K562 (cell line): ENCODE measurements at regions not wholly inside any gene's neighbourhood (a gene's known extent, or its start where the extent isn't known, plus 50 kb on each side); places are given as distances from the start of the nearest gene placed in this dataset.

Experiments
- ATF6 ChIP-seq: sonication (generic); formaldehyde crosslinking; IDR thresholded peaks from 2 replicates; pipeline ENCODE4 v1.4.0; 2020; ENCODE audit warnings: mild to moderate bottlenecking, missing genetic modification reagents
- CBFA2T3 ChIP-seq: fragments of 450-650 bp; IDR thresholded peaks from 2 replicates; pipeline ENCODE4 v1.6.1; 2017
- CC2D1A ChIP-seq: fragments of 450-650 bp; IDR thresholded peaks from 2 replicates; pipeline ENCODE4 v1.6.1; 2017; ENCODE audit warnings: mild to moderate bottlenecking
- DACH1 ChIP-seq: fragments of 450-650 bp; IDR thresholded peaks from 2 replicates; pipeline ENCODE4 v1.6.1; 2018; ENCODE audit not compliant: partially characterized antibody
- EP400 ChIP-seq: fragments of 450-650 bp; IDR thresholded peaks from 2 replicates; pipeline ENCODE4 v1.6.1; 2017; ENCODE audit warnings: antibody characterized with exemption, mild to moderate bottlenecking, moderate library complexity
- GTF2A2 ChIP-seq: IDR thresholded peaks from 2 replicates; pipeline ENCODE4 v1.6.1; 2016; ENCODE audit warnings: mild to moderate bottlenecking, missing genetic modification characterization, missing compliant biosample characterization
- HNRNPUL1 ChIP-seq: fragments of 200-400 bp; formaldehyde crosslinking; IDR thresholded peaks from 2 replicates; pipeline ENCODE4 v1.6.1; 2017; ENCODE audit warnings: low read length
- PML ChIP-seq: IDR thresholded peaks from 2 replicates; pipeline ENCODE4 v1.6.1; 2012; ENCODE audit warnings: low read length, inconsistent platforms
- POLR2H ChIP-seq: IDR thresholded peaks from 2 replicates; pipeline ENCODE4 v1.6.1; 2016; ENCODE audit warnings: missing genetic modification characterization, low read depth, mild to moderate bottlenecking, control low read depth, missing compliant biosample characterization, moderate library complexity
- RB1 ChIP-seq: fragments of 450-650 bp; IDR thresholded peaks from 2 replicates; pipeline ENCODE4 v1.6.1; 2017; ENCODE audit warnings: low read depth, mild to moderate bottlenecking
- TAF1 ChIP-seq: IDR thresholded peaks from 2 replicates; pipeline ENCODE4 v1.6.1; 2011; ENCODE audit warnings: mild to moderate bottlenecking, low read length, moderate library complexity; ENCODE audit not compliant: insufficient read depth, control insufficient read depth, severe bottlenecking; ENCODE audit errors: extremely low read depth
- TRIM24 ChIP-seq, 2 experiments: fragments of 450-650 bp; IDR thresholded peaks; 2 replicates each; pipeline ENCODE4 v1.6.1; 2016
- ZBTB40 ChIP-seq, 2 experiments: fragments of 450-650 bp in 1 of 2; sonication (generic) in 1 of 2; formaldehyde crosslinking in 1 of 2; IDR thresholded peaks; 2 replicates each; pipeline versions ENCODE4 v1.7.1 to v1.9.0; 2016 to 2022; ENCODE audit warnings: inconsistent platforms in 1 of 2, mild to moderate bottlenecking in 1 of 2, missing genetic modification reagents in 1 of 2
- ZNF408 ChIP-seq: fragments of 250-450 bp; sonication (Bioruptor Pico); IDR thresholded peaks from 2 replicates; pipeline ENCODE4 v1.4.0; 2020; ENCODE audit warnings: low read depth, mild to moderate bottlenecking, moderate library complexity

- TF ChIP-seq ZBTB40 (IDR thresholded peaks at IDR 0.05) (peak; percentile 75), ZBTB40 (CRISPR knock-in tag; IDR thresholded peaks at IDR 0.05) (no peak), CBFA2T3 (peak; percentile 14; the same call in 1 of the 2 replicates), PML (peak; percentile 59; the same call in 1 of the 2 replicates), TRIM24 (IDR thresholded peaks at IDR 0.05) (peak in 1 of 2 experiments; percentile 21; a peak in 1 of 4 replicates), ATF6 (CRISPR knock-in tag) (no peak), RB1 (peak; percentile 44; the same call in 1 of the 2 replicates), HNRNPUL1 (no peak), TAF1 (peak; percentile 90), CC2D1A (peak; percentile 87), EP400 (peak; percentile 39; the same call in 1 of the 2 replicates), POLR2H (tag) (peak; percentile 92), GTF2A2 (tag) (peak; percentile 79), ZNF408 (CRISPR knock-in tag) (no peak), DACH1 (peak; percentile 16)
These were observed 1327.9 kb downstream of the BRINP3 start (continued) for GRCh38 chr1:189149547-189150375.
